NCI-H460 (cell line): ENCODE measurements at regions not wholly inside any gene's neighbourhood (a gene's known extent, or its start where the extent isn't known, plus 50 kb on each side); places are given as distances from the start of the nearest gene placed in this dataset.
"Not testable (repeated sequence)": the region's sequence is repeated elsewhere in the genome, so short reads cannot be mapped to it uniquely, and the experiment has no call there.

Experiments used
- DNase-seq: peaks from one replicate; pipeline ENCODE4 v3.0.0-alpha.2; 2016; ENCODE audit warnings: low read depth; ENCODE audit errors: extremely low read depth

DNA sequence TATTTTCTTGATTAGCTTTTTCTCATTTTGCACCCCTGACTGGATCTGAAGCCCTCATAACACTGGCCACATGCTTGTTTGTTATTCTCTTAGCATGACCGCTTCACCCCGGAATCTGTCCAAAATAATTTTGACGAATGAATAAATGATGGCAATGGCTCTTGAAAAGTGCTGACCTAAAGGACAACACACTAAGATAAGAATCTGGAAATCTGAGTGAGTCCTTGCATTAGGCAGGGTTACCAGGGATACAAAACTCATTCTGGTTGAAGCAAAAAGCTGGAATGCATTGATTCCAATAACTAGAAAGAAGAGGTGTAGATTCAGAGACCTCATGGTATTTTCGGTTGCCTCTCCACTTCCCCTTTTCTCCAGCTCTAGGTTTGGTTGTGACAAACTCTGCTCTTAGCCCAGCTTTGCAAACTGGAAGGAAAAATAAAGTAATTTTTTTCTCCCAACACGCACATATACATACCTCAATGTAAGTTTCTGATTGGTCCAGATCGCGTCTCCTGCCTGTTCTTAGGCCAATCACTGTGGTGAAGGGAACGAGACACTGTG, 157.4 kb downstream of the SKIDA1 start:
- no peak for DNase-seq

DNA sequence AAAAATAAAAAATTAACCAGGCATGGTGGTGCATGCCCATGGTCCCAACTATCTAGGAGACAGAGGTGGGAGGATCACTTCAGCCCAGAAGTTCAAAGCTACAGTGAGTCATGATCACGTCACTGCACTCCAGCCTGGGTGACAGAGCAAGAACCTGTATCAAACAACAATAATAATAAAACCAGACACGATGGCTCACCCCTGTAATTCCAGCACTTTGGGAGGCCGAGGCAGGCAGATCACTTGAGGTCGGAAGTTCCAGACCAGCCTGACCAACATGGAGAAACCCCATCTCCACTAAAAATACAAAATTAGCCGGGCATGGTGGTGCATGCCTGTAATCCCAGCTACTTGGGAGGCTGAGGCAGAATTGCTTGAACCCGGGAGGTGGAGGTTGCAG, 159.4 kb downstream of the SKIDA1 start:
- DNase-seq, result peak; percentile 58

DNA sequence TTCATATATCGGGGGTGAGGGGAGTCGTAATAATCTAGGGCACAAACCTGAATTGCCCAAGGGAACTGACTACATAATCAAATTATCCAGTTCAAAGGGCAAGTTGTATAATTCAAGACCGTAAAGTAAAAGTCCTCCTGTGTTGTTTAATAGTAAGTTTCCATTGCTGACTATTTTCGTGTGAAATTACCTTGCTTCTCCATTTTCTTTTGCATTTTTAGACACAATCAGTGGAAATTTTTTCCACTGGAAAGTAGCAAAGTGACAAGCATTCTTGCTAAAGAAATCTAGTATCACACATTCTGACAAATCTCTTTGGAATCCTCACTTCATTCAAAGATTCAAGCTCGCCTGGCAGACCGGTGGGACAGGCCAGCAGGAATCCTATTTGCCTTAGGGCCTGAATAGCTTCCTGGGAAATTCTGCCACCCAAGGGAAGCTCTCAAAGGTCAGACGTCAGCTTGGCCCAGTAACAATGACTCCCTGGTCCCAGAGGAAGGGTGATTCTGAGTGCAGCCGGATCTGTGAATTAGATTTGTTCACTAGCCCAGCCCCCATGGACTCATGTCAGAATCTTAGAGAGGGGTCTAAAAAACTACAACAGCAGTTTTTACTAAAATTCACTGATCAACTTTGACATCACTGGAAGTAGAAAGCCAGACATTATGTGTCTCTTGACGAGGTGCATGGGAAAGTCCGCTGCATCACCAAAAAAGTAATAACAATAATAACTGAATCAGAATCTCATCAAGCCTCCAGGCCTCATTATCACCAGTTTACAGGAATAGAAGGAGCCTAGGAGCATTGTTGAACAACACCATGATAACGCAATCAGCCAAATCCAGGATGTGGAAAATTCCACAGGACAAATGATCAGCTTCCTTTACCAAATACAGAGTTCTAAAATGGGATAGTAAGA, 161.0 kb downstream of the SKIDA1 start:
- peak; percentile 97 for DNase-seq

DNA sequence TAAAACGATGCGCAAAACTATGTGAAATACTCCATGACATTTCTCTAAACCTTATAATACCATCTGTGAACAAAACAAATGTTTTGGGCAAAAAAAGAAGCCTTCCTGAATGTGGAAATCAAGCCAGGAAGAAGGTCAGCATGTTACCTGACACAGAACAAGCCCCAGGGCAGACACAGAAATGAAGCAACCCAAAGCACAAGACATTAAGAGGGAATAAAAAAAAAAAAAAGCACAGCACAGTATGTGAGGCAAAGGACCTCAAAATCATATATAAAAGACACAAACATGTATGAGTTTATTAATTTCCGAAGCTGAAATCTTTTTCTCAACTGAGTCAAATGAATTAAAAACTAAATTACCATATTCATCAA, 161.8 kb downstream of the SKIDA1 start:
- DNase-seq, result peak; percentile 32

DNA sequence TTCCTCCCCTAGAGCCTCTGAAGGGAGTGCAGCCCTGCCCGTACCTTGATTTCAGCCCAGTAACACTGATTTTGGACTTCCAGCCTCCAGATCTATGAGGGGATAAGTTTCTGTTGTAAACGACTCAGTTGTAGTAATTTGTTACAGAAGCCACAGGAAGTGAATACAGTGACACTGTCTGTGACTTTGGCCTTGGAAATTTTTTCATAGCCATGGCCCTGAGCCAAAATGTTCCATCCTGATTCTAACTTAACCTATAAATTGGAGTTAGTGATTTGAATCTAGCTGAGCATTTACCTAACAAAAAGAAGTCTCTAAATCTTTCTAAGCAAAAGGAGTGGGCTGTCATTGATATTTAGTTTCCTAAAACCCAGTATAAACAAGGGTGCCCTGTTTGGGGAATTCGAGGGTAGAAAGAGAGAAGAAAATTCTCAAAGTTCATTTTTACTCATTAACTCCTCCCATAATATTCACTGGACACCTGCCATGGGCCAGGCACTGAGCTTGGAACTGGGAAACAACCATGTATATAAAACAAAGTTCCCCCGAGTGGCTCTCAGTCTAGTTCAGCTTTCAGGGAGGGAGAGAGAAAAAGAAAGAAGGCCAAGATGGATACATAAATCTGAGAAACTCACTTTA, 162.3 kb downstream of the SKIDA1 start:
- peak; percentile 27 for DNase-seq

GRCh38 chr10:21359202-21359601, 166.3 kb downstream of the SKIDA1 start:
- DNase-seq, result no peak

GRCh38 chr10:21355591-21356011, 169.9 kb downstream of the SKIDA1 start:
- DNase-seq, result no peak

- no peak for DNase-seq
Observed at GRCh38 chr10:21352886-21353285, 172.6 kb downstream of the SKIDA1 start.

DNA sequence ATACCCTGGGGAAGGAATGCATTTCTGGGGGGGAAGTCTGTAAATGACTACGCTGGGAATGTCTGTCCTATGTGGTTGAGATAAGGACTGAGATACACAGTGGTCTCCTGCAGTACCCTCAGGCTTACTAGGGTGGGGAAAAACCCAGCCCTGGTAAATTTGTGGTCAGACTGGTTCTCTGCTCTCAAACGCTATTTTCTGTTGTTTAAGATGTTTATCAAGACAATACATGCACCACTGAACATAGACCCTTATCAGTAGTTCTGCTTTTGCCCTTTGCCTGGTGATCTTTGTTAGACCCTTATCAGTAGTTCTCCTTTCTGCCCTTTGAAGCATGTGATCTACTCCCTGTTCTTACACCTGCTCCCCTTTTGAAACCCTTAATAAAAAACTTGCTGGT, 173.9 kb downstream of the SKIDA1 start:
- not testable (repeated sequence) for DNase-seq

- DNase-seq, result no peak
Observed at GRCh38 chr10:21349912-21350286, 175.6 kb downstream of the SKIDA1 start.

DNA sequence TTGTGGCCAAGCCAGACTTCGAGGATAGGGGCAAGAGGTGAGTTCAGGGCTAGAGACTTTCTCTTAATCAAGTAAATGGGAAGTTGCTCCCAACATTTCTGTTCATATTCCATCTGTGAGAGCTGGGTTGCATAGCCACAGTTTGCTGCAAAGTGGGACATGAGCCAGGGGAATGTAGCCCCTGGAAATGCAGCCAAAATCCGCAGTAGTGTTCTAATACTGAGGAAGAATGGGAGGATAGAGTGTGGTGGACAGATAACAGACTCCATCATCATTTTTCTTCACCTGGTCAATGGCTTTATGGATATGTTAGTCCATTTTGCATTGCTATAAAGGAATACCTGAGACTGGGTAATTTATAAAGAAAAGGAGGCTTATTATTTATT, 177.7 kb downstream of the SKIDA1 start:
- no peak for DNase-seq

GRCh38 chr10:21347043-21347784, 178.3 kb downstream of the SKIDA1 start:
- DNase-seq, result no peak

- DNase-seq, result no peak
Observed at GRCh38 chr10:21343087-21343486, 182.4 kb downstream of the SKIDA1 start.

GRCh38 chr10:21342499-21342898, 183.0 kb downstream of the SKIDA1 start:
- DNase-seq, result not testable (repeated sequence)

- DNase-seq, result no peak
Observed at GRCh38 chr10:21340331-21340730, 185.2 kb downstream of the SKIDA1 start.

DNA sequence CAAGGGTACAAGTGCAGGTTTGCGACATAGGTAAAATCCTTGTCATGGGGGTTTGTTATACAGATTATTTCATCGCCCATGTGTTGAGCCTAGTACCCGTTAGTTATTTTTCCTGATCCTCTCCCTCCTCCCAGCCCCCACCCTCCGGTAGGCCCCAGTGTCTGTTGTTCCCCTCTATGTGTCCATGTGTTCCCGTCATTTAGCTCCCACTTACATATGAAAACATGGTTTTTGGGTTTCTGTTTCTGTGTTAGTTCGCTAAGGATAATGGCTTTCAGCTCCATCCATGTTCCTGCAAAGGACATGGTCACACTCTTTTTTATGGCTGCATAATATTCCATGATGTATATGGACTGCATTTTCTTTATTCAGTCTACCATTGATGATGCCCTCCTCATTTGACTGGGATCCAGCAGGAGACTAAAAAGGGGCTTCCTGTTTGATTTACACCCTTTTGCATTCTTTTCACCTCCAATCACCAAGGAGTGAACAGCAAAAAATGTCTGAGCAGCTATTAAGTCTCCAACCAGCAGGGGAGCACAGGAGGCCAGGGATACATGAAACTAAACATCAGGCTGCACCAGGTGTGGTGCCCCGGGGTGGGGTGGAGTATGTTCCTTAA, 188.2 kb downstream of the SKIDA1 start:
- no peak for DNase-seq

- DNase-seq, result peak; percentile 87
Observed at GRCh38 chr10:21336476-21337170, 188.9 kb downstream of the SKIDA1 start.

- DNase-seq, result no peak
Observed at GRCh38 chr10:21334891-21335696, 190.4 kb downstream of the SKIDA1 start.

DNA sequence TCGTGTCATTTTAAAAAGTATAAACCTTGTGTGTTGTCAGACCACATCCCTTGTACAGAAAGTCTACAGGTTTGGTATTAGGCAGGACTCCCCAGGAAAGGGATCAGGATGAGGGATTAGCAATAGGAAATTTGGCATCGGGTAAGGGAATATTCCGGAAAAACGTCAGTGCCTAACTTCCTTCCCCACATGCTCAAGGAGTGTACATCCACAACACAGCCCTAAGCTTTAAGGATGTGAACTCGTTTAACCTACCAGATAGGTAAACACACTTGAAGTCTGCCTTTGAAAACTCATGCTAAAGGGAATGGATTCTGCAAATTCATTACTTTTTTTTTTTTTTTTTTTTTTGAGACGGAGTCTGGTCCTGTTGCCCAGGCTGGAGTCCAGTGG, 194.9 kb downstream of the SKIDA1 start:
- DNase-seq, result no peak
